ENCODE measurements at regions not wholly inside any gene's neighbourhood (a gene's known extent, or its start where the extent isn't known, plus 50 kb on each side); places are given as distances from the start of the nearest gene placed in this dataset.

GRCh38 chr15:79230766-79231165, 51.8 kb upstream of the ANKRD34C start:
- no peaks in the 10 kb centered on the region for H3K4me1 ChIP-seq (ENCODE audit: control extremely low read depth in 1 of 4, control insufficient read depth in 4 of 4, insufficient read depth in 4 of 4, low read length in 3 of 4)
- H3K27me3 ChIP-seq (replicated peaks in 2 of 5; ENCODE audit: control insufficient read depth in 4 of 5, insufficient read depth in 5 of 5, low read length in 4 of 5), result peaks cover 0 to 6% (median 1%) of the 10 kb centered on the region in 5 experiments
- 78% methylated on average over 3 of the region's 5 CpGs for WGBS (ENCODE audit: insufficient coverage)
- ChIA-PET POLR2A (no interaction called here), CTCF (no interaction called here)
- no peaks in the 10 kb centered on the region for H3K36me3 ChIP-seq (ENCODE audit: control insufficient read depth in 4 of 4, insufficient read depth in 4 of 4, low read length in 3 of 4)
- H3K27ac ChIP-seq (ENCODE audit: insufficient read depth in 1 of 2, low read depth in 1 of 2, low read length in 2 of 2, poor library complexity in 1 of 2, severe bottlenecking in 2 of 2), result no peak overlapping the region
- no peak overlapping the region for H3K4me3 ChIP-seq (ENCODE audit: control insufficient read depth in 1 of 7, extremely low read depth in 1 of 7, insufficient read depth in 4 of 7, low read depth in 2 of 7, low read length in 6 of 7)
- H3K9me3 ChIP-seq (ENCODE audit: control extremely low read depth in 1 of 5, control insufficient read depth in 4 of 5, insufficient read depth in 2 of 5, low read depth in 1 of 5, low read length in 4 of 5), result peaks cover 0 to 33% (median 3%) of the 10 kb centered on the region in 5 experiments
- DNase-seq, result no peak

GRCh38 chr15:79222808-79223207, 59.7 kb upstream of the ANKRD34C start:
- peaks cover 0 to 13% (median 0%) of the 10 kb centered on the region in 5 experiments for H3K9me3 ChIP-seq (ENCODE audit: control extremely low read depth in 1 of 5, control insufficient read depth in 4 of 5, insufficient read depth in 2 of 5, low read depth in 1 of 5, low read length in 4 of 5)
- no peak overlapping the region for H3K4me3 ChIP-seq (ENCODE audit: control insufficient read depth in 1 of 7, extremely low read depth in 1 of 7, insufficient read depth in 4 of 7, low read depth in 2 of 7, low read length in 6 of 7)
- H3K27me3 ChIP-seq (replicated peaks in 2 of 5; ENCODE audit: control insufficient read depth in 4 of 5, insufficient read depth in 5 of 5, low read length in 4 of 5), result peaks cover 0 to 22% (median 4%) of the 10 kb centered on the region in 5 experiments
- ChIA-PET CTCF (no interaction called here), POLR2A (no interaction called here)
- no peaks in the 10 kb centered on the region for H3K36me3 ChIP-seq (ENCODE audit: control insufficient read depth in 4 of 4, insufficient read depth in 4 of 4, low read length in 3 of 4)
- H3K4me1 ChIP-seq (ENCODE audit: control extremely low read depth in 1 of 4, control insufficient read depth in 4 of 4, insufficient read depth in 4 of 4, low read length in 3 of 4), result no peaks in the 10 kb centered on the region
- DNase-seq, result no peak
- WGBS (ENCODE audit: insufficient coverage), result 29% methylated on average over 1 of the region's 2 CpGs
- no peak overlapping the region for H3K27ac ChIP-seq (ENCODE audit: insufficient read depth in 1 of 2, low read depth in 1 of 2, low read length in 2 of 2, poor library complexity in 1 of 2, severe bottlenecking in 2 of 2)

- ChIA-PET CTCF (no interaction called here), POLR2A (no interaction called here)
- DNase-seq, result no peak
- Histone ChIP-seq H3K4me3 (ENCODE audit: control insufficient read depth in 1 of 7, extremely low read depth in 1 of 7, insufficient read depth in 4 of 7, low read depth in 2 of 7, low read length in 6 of 7) (no peak overlapping the region), H3K9me3 (ENCODE audit: control extremely low read depth in 1 of 5, control insufficient read depth in 4 of 5, insufficient read depth in 2 of 5, low read depth in 1 of 5, low read length in 4 of 5) (peaks cover 0 to 9% (median 4%) of the 10 kb centered on the region in 5 experiments), H3K27ac (ENCODE audit: insufficient read depth in 1 of 2, low read depth in 1 of 2, low read length in 2 of 2, poor library complexity in 1 of 2, severe bottlenecking in 2 of 2) (no peak overlapping the region), H3K36me3 (ENCODE audit: control insufficient read depth in 4 of 4, insufficient read depth in 4 of 4, low read length in 3 of 4) (no peaks in the 10 kb centered on the region), H3K27me3 (replicated peaks in 2 of 5; ENCODE audit: control insufficient read depth in 4 of 5, insufficient read depth in 5 of 5, low read length in 4 of 5) (peaks cover 0 to 26% (median 8%) of the 10 kb centered on the region in 5 experiments), H3K4me1 (ENCODE audit: control extremely low read depth in 1 of 4, control insufficient read depth in 4 of 4, insufficient read depth in 4 of 4, low read length in 3 of 4) (no peaks in the 10 kb centered on the region)
- WGBS (ENCODE audit: insufficient coverage), result 85% methylated on average over 2 of the region's 2 CpGs
Measured at GRCh38 chr15:79221696-79222095, 60.8 kb upstream of the ANKRD34C start.

GRCh38 chr15:79219393-79220056, 63.0 kb upstream of the ANKRD34C start:
- no peak overlapping the region for H3K4me3 ChIP-seq (ENCODE audit: control insufficient read depth in 1 of 7, extremely low read depth in 1 of 7, insufficient read depth in 4 of 7, low read depth in 2 of 7, low read length in 6 of 7)
- no peak overlapping the region for H3K27ac ChIP-seq (ENCODE audit: insufficient read depth in 1 of 2, low read depth in 1 of 2, low read length in 2 of 2, poor library complexity in 1 of 2, severe bottlenecking in 2 of 2)
- no peak for DNase-seq
- CTCF ChIA-PET, result no interaction called here
- WGBS (ENCODE audit: insufficient coverage), result 73% methylated on average over 2 of the region's 4 CpGs
- H3K9me3 ChIP-seq (ENCODE audit: control extremely low read depth in 1 of 5, control insufficient read depth in 4 of 5, insufficient read depth in 2 of 5, low read depth in 1 of 5, low read length in 4 of 5), result peaks cover 0 to 8% (median 4%) of the 10 kb centered on the region in 5 experiments
- H3K36me3 ChIP-seq (ENCODE audit: control insufficient read depth in 4 of 4, insufficient read depth in 4 of 4, low read length in 3 of 4), result no peaks in the 10 kb centered on the region
- no peaks in the 10 kb centered on the region for H3K4me1 ChIP-seq (ENCODE audit: control extremely low read depth in 1 of 4, control insufficient read depth in 4 of 4, insufficient read depth in 4 of 4, low read length in 3 of 4)
- peaks cover 0 to 28% (median 8%) of the 10 kb centered on the region in 5 experiments for H3K27me3 ChIP-seq (replicated peaks in 2 of 5; ENCODE audit: control insufficient read depth in 4 of 5, insufficient read depth in 5 of 5, low read length in 4 of 5)
- POLR2A ChIA-PET, result no interaction called here

GRCh38 chr15:79218588-79219200, 63.8 kb upstream of the ANKRD34C start:
- H3K9me3 ChIP-seq (ENCODE audit: control extremely low read depth in 1 of 5, control insufficient read depth in 4 of 5, insufficient read depth in 2 of 5, low read depth in 1 of 5, low read length in 4 of 5), result peaks cover 0 to 8% (median 4%) of the 10 kb centered on the region in 5 experiments
- no peak overlapping the region for H3K27ac ChIP-seq (ENCODE audit: insufficient read depth in 1 of 2, low read depth in 1 of 2, low read length in 2 of 2, poor library complexity in 1 of 2, severe bottlenecking in 2 of 2)
- CTCF ChIA-PET, result interaction anchor here (0.6 kb wide), 1 partner anchor 140 kb away, joined by 3 read pairs; no protein-coding TSS in a partner anchor
- POLR2A ChIA-PET, result no interaction called here
- no peaks in the 10 kb centered on the region for H3K36me3 ChIP-seq (ENCODE audit: control insufficient read depth in 4 of 4, insufficient read depth in 4 of 4, low read length in 3 of 4)
- no peaks in the 10 kb centered on the region for H3K4me1 ChIP-seq (ENCODE audit: control extremely low read depth in 1 of 4, control insufficient read depth in 4 of 4, insufficient read depth in 4 of 4, low read length in 3 of 4)
- no peak for DNase-seq
- 74% methylated on average over 4 of the region's 5 CpGs for WGBS (ENCODE audit: insufficient coverage)
- H3K27me3 ChIP-seq (replicated peaks in 2 of 5; ENCODE audit: control insufficient read depth in 4 of 5, insufficient read depth in 5 of 5, low read length in 4 of 5), result peaks cover 0 to 32% (median 9%) of the 10 kb centered on the region in 5 experiments
- H3K4me3 ChIP-seq (ENCODE audit: control insufficient read depth in 1 of 7, extremely low read depth in 1 of 7, insufficient read depth in 4 of 7, low read depth in 2 of 7, low read length in 6 of 7), result no peak overlapping the region

DNA sequence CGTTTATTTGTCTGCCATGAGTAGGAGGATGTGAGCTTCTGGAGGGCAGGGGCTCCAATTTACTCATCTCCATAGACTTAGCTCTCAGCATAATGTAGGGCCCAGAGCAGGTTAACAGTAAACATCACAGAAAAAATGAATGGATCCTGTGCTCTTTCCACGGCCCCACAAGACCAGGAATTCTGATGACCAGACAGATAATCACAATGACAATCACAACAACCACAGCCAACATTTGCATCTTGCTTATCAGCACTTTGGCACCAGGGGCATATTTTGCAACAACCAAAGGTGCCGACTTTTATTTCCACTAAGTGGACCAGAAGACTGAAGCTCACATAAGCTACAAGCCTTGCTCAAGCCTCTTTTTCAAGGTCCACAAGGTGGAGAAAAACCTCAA, 68.9 kb upstream of the ANKRD34C start:
- ChIA-PET POLR2A (no interaction called here), CTCF (no interaction called here)
- H3K27me3 ChIP-seq (replicated peaks in 2 of 5; ENCODE audit: control insufficient read depth in 4 of 5, insufficient read depth in 5 of 5, low read length in 4 of 5), result peaks cover 11 to 52% (median 17%) of the 10 kb centered on the region in 5 experiments
- 77% methylated on average over 2 of the region's 3 CpGs for WGBS (ENCODE audit: insufficient coverage)
- no peaks in the 10 kb centered on the region for H3K4me1 ChIP-seq (ENCODE audit: control extremely low read depth in 1 of 4, control insufficient read depth in 4 of 4, insufficient read depth in 4 of 4, low read length in 3 of 4)
- no peak overlapping the region for H3K27ac ChIP-seq (ENCODE audit: insufficient read depth in 1 of 2, low read depth in 1 of 2, low read length in 2 of 2, poor library complexity in 1 of 2, severe bottlenecking in 2 of 2)
- DNase-seq, result no peak
- H3K9me3 ChIP-seq (ENCODE audit: control extremely low read depth in 1 of 5, control insufficient read depth in 4 of 5, insufficient read depth in 2 of 5, low read depth in 1 of 5, low read length in 4 of 5), result peaks cover 0 to 8% (median 4%) of the 10 kb centered on the region in 5 experiments
- H3K4me3 ChIP-seq (ENCODE audit: control insufficient read depth in 1 of 7, extremely low read depth in 1 of 7, insufficient read depth in 4 of 7, low read depth in 2 of 7, low read length in 6 of 7), result no peak overlapping the region
- no peaks in the 10 kb centered on the region for H3K36me3 ChIP-seq (ENCODE audit: control insufficient read depth in 4 of 4, insufficient read depth in 4 of 4, low read length in 3 of 4)

- no peaks in the 10 kb centered on the region for H3K36me3 ChIP-seq (ENCODE audit: control insufficient read depth in 4 of 4, insufficient read depth in 4 of 4, low read length in 3 of 4)
- no peaks in the 10 kb centered on the region for H3K4me1 ChIP-seq (ENCODE audit: control extremely low read depth in 1 of 4, control insufficient read depth in 4 of 4, insufficient read depth in 4 of 4, low read length in 3 of 4)
- WGBS (ENCODE audit: insufficient coverage), result 83% methylated on average over 9 of the region's 11 CpGs
- POLR2A ChIA-PET, result no interaction called here
- no peak overlapping the region for H3K27ac ChIP-seq (ENCODE audit: insufficient read depth in 1 of 2, low read depth in 1 of 2, low read length in 2 of 2, poor library complexity in 1 of 2, severe bottlenecking in 2 of 2)
- H3K9me3 ChIP-seq (ENCODE audit: control extremely low read depth in 1 of 5, control insufficient read depth in 4 of 5, insufficient read depth in 2 of 5, low read depth in 1 of 5, low read length in 4 of 5), result peaks cover 0 to 7% (median 4%) of the 10 kb centered on the region in 5 experiments
- no peak overlapping the region for H3K4me3 ChIP-seq (ENCODE audit: control insufficient read depth in 1 of 7, extremely low read depth in 1 of 7, insufficient read depth in 4 of 7, low read depth in 2 of 7, low read length in 6 of 7)
- DNase-seq, result no peak
- H3K27me3 ChIP-seq (replicated peaks in 2 of 5; ENCODE audit: control insufficient read depth in 4 of 5, insufficient read depth in 5 of 5, low read length in 4 of 5), result peaks cover 15 to 62% (median 23%) of the 10 kb centered on the region in 5 experiments
- CTCF ChIA-PET, result no interaction called here
Measured at GRCh38 chr15:79212589-79213157, 69.8 kb upstream of the ANKRD34C start.

Data from common myeloid progenitor, CD34-positive (primary cell).